ENCODE measurements at regions not wholly inside any gene's neighbourhood (a gene's known extent, or its start where the extent isn't known, plus 50 kb on each side); places are given as distances from the start of the nearest gene placed in this dataset.

- H3K4me1 ChIP-seq (replicated peaks), result no peaks in the 10 kb centered on the region
- H3K9me3 ChIP-seq, result no peaks in the 10 kb centered on the region
- peaks cover 3% of the 10 kb centered on the region for H3K27me3 ChIP-seq (replicated peaks; ENCODE audit: insufficient read depth)
- no peaks in the 10 kb centered on the region for H3K36me3 ChIP-seq
- H3K27ac ChIP-seq, result no peak overlapping the region
- WGBS, result 71% methylated on average over 17 of the region's 17 CpGs
- DNase-seq (ENCODE audit: low spot score), result no peak
- TF ChIP-seq CTCF (IDR thresholded peaks at IDR 0.05) (no peak), POLR2A (IDR thresholded peaks at IDR 0.05) (no peak), POLR2AphosphoS5 (IDR thresholded peaks at IDR 0.05) (no peak)
- H3K4me3 ChIP-seq, result no peak overlapping the region
- intact Hi-C loops (cut with DNase I), result no loop called here
These were observed 53.1 kb upstream of the FBRSL1 start for GRCh38 chr12:132436791-132437251.

DNA sequence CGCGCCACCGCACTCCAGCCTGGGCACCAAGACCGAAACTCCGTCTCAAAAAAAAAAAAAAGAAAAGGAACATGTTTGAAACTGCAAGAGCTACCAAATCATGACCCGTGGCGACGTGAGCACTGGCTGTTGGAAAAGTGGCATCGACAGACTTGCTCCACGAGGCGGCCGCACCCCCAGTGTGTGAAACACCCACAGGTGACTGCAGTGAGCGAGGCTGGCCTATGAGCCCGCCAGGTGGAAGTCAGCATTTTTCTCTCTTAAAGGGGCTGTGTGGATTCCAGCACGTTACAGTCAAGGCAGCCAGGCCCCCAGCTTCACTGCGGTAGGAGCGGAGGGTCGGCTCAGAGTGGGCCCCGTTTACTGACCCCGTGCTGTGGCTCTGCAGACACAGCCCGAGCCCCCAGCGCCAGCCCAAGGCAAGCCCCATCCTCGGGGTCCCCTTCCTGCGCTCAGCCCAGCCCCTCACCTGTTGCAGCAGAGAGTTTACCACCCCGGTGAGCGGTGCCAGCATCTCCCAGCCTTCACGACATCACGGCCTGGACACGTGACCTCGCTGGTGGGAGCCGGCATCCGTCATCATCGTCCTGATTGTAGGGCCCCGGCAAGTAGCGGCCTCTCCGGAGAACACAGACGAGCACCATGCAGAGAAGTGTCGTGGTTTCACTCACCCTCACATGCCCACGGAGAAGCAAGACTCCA lies 54.3 kb upstream of the FBRSL1 start:
- DNase-seq (ENCODE audit: low spot score), result no peak
- H3K9me3 ChIP-seq, result no peaks in the 10 kb centered on the region
- H3K36me3 ChIP-seq, result no peaks in the 10 kb centered on the region
- intact Hi-C loops (cut with DNase I), result no loop called here
- H3K4me1 ChIP-seq (replicated peaks), result no peaks in the 10 kb centered on the region
- no peak overlapping the region for H3K27ac ChIP-seq
- no peak overlapping the region for H3K4me3 ChIP-seq
- WGBS, result 94% methylated on average over 39 of the region's 39 CpGs
- H3K27me3 ChIP-seq (replicated peaks; ENCODE audit: insufficient read depth), result peaks cover 3% of the 10 kb centered on the region
- no peak for TF ChIP-seq POLR2A (IDR thresholded peaks at IDR 0.05)
- TF ChIP-seq CTCF (IDR thresholded peaks at IDR 0.05), result no peak
- no peak for TF ChIP-seq POLR2AphosphoS5 (IDR thresholded peaks at IDR 0.05)

DNA sequence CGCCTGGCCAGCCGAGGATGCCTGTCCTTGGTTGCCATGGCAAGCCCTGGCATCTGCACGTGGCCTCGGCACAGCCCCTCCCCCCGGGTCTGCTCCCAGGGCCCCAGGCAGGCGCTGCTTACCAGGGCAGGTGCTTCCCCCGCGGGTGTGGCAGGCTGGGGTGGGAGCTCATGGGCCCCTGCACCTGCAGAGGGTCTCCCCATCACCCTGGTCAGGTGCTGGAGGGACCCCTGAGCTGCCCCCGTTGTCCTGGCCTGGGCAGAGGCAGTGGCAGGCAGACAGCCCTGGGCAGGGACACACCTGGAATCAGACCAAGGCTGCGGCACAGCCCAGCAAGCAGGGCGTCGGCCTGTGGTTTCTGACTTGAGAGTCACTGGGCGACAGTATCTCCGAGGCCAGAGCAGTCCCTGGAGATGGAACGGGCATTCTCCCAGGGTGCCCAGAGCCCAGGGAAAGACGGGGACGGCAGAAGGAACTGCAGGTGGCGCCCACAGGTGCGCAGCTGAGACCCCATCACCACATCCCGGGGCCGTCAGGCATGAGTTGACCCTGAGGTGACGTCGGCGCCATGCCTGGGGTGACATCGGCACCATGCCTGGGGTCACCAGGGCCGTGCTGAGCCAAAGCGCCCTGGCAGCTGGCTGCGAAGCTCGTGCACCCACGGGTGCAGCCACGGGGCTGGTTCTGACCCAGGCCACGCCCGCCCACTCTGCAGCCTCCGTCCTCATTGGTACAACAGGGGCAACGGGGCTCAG lies 56.1 kb upstream of the FBRSL1 start:
- intact Hi-C loops (cut with DNase I), result no loop called here
- Histone ChIP-seq H3K27ac (no peak overlapping the region), H3K36me3 (no peaks in the 10 kb centered on the region), H3K4me1 (replicated peaks) (peaks cover 7% of the 10 kb centered on the region), H3K27me3 (replicated peaks; ENCODE audit: insufficient read depth) (peaks cover 3% of the 10 kb centered on the region), H3K9me3 (no peaks in the 10 kb centered on the region), H3K4me3 (no peak overlapping the region)
- WGBS, result 75% methylated on average over 34 of the region's 35 CpGs
- DNase-seq (ENCODE audit: low spot score), result no peak
- no peak for TF ChIP-seq CTCF (IDR thresholded peaks at IDR 0.05)
- TF ChIP-seq POLR2A (IDR thresholded peaks at IDR 0.05), result no peak
- TF ChIP-seq POLR2AphosphoS5 (IDR thresholded peaks at IDR 0.05), result no peak

GRCh38 chr12:132432721-132433577 lies 57.0 kb upstream of the FBRSL1 start:
- intact Hi-C loops (cut with DNase I), result no loop called here
- DNase-seq (ENCODE audit: low spot score), result no peak
- Histone ChIP-seq H3K4me1 (replicated peaks) (peaks cover 7% of the 10 kb centered on the region), H3K4me3 (no peak overlapping the region), H3K9me3 (no peaks in the 10 kb centered on the region), H3K27me3 (replicated peaks; ENCODE audit: insufficient read depth) (peaks cover 3% of the 10 kb centered on the region), H3K27ac (no peak overlapping the region), H3K36me3 (no peaks in the 10 kb centered on the region)
- TF ChIP-seq CTCF (IDR thresholded peaks at IDR 0.05) (no peak), POLR2AphosphoS5 (IDR thresholded peaks at IDR 0.05) (no peak), POLR2A (IDR thresholded peaks at IDR 0.05) (no peak)
- 51% methylated on average over 41 of the region's 41 CpGs for WGBS
